HepG2 (cell line): ENCODE measurements at regions not wholly inside any gene's neighbourhood (a gene's known extent, or its start where the extent isn't known, plus 50 kb on each side); places are given as distances from the start of the nearest gene placed in this dataset.

Experiments used
- ATAC-seq: fragments of 200-7000 bp; cut with Tn5 transposase; 3 replicates; pipeline ENCODE4 v1.9.1; 2020; ENCODE audit warnings: mild to moderate bottlenecking, moderate library complexity
- BruUV-seq: library from RNA; stranded (reverse); fragments of 400-500 nt; replicated peaks from 2 replicates; lab custom pipeline; 2021; lab: Mats Ljungman, UMichigan
- CTCF ChIA-PET: fragments of 300-600 bp; formaldehyde crosslinking; extraction: SDS; loops from one replicate; lab custom pipeline; 2021; ENCODE audit warnings: low total read pairs, inconsistent platforms, low intra/inter-chr PET ratio; lab: Yijun Ruan, JAX
- POLR2A ChIA-PET: fragments of 350-600 bp; sonication (Branson Sonifier 250); formaldehyde crosslinking; loops from one replicate; lab custom pipeline; 2020; ENCODE audit warnings: antibody characterized with exemption, inconsistent platforms; lab: Yijun Ruan, JAX
- DNase-seq: peaks from one replicate; pipeline ENCODE4 v3.0.0-alpha.2; 2015; ENCODE audit warnings: low spot score
- FAIRE-seq: peaks from 3 replicates; lab custom pipeline; 2011; peaks lifted over from hg19 to GRCh38; lab: Jason Lieb, UNC
- H2AFZ ChIP-seq: one replicate; pipeline ENCODE4 v1.6.1; 2011; ENCODE audit warnings: low read length, inconsistent platforms
- H3K27ac ChIP-seq: fragments of 300-600 bp; 3 replicates; pipeline ENCODE4 v1.8.0; 2011; ENCODE audit warnings: mixed run types, mild to moderate bottlenecking, mixed read lengths, low read length, inconsistent platforms; ENCODE audit not compliant: insufficient read depth; ENCODE audit errors: extremely low read length
- H3K27me3 ChIP-seq, 2 experiments: fragments of 200-600 bp in 1 of 2; 2 replicates in 1 of 2; 3 replicates in 1 of 2; pipeline versions ENCODE4 v1.6.0 to v1.8.0; 2011; ENCODE audit warnings: low read length in 2 of 2, mild to moderate bottlenecking in 2 of 2, moderate library complexity in 2 of 2, inconsistent platforms in 1 of 2; ENCODE audit not compliant: insufficient read depth in 2 of 2, control insufficient read depth in 1 of 2
- H3K36me3 ChIP-seq, 2 experiments: fragments of 200-600 bp in 1 of 2; replicated peaks in 1 of 2; 2 replicates in 1 of 2; 3 replicates in 1 of 2; pipeline versions ENCODE4 v1.5.1 to v1.8.0; 2011; ENCODE audit warnings: low read length in 2 of 2, inconsistent platforms in 1 of 2; ENCODE audit not compliant: insufficient read depth in 2 of 2, control insufficient read depth in 1 of 2
- H3K4me1 ChIP-seq: 2 replicates; pipeline ENCODE4 v1.5.1; 2012; ENCODE audit warnings: low read length, inconsistent platforms; ENCODE audit not compliant: insufficient read depth
- H3K4me2 ChIP-seq: 2 replicates; pipeline ENCODE4 v1.6.0; 2011; ENCODE audit warnings: low read depth, low read length, inconsistent platforms
- H3K4me3 ChIP-seq, 3 experiments: fragments of 200-600 bp in 1 of 3; sonication (generic), shearing (Covaris generic) in 1 of 3; replicated peaks in 1 of 3; 2 replicates each; pipeline ENCODE4 v1.5.1; 2011 to 2016; ENCODE audit warnings: low read length in 3 of 3, inconsistent platforms in 2 of 3, low read depth in 2 of 3, mild to moderate bottlenecking in 2 of 3, control low read depth in 1 of 3, mixed read lengths in 1 of 3; ENCODE audit not compliant: insufficient read depth in 1 of 3
- H3K79me2 ChIP-seq: one replicate; pipeline ENCODE4 v1.6.1; 2011; ENCODE audit warnings: low read length, inconsistent platforms; ENCODE audit not compliant: insufficient read depth
- H3K9ac ChIP-seq: 2 replicates; pipeline ENCODE4 v1.6.0; 2011; ENCODE audit warnings: mild to moderate bottlenecking, low read depth, low read length, inconsistent platforms; ENCODE audit not compliant: insufficient read depth
- H3K9me3 ChIP-seq: 2 replicates; pipeline ENCODE4 v1.5.1; 2012; ENCODE audit warnings: mild to moderate bottlenecking, low read length
- H4K20me1 ChIP-seq: 2 replicates; pipeline ENCODE4 v1.6.0; 2011; ENCODE audit warnings: inconsistent platforms, mild to moderate bottlenecking, low read length, moderate library complexity; ENCODE audit not compliant: insufficient read depth
- AGO1 ChIP-seq: fragments of 200-400 bp; formaldehyde crosslinking; IDR thresholded peaks from 2 replicates; pipeline ENCODE4 v1.6.1; 2017; ENCODE audit warnings: mild to moderate bottlenecking, low read depth, low read length, moderate library complexity; ENCODE audit not compliant: poor library complexity, severe bottlenecking
- CC2D1A ChIP-seq: sonication (generic); formaldehyde crosslinking; IDR thresholded peaks from 2 replicates; pipeline ENCODE4 v1.8.1; 2023; ENCODE audit warnings: mild to moderate bottlenecking, missing genetic modification reagents
- HMGXB3 ChIP-seq: sonication (generic); formaldehyde crosslinking; IDR thresholded peaks from 2 replicates; pipeline ENCODE4 v1.4.0; 2020; ENCODE audit warnings: missing genetic modification reagents, borderline replicate concordance
- MTA1 ChIP-seq: sonication (generic); formaldehyde crosslinking; IDR thresholded peaks from 2 replicates; pipeline ENCODE4 v1.4.0; 2020; ENCODE audit warnings: missing genetic modification reagents, mild to moderate bottlenecking, borderline replicate concordance
- NFIC ChIP-seq: IDR thresholded peaks from 2 replicates; pipeline ENCODE4 v1.6.1; 2012; ENCODE audit warnings: mild to moderate bottlenecking, low read length, inconsistent platforms
- PAX8 ChIP-seq: sonication (generic); formaldehyde crosslinking; IDR thresholded peaks from 2 replicates; pipeline ENCODE4 v1.8.0; 2022; ENCODE audit warnings: mild to moderate bottlenecking, missing genetic modification reagents, borderline replicate concordance
- SMARCE1 ChIP-seq: fragments of 450-650 bp; IDR thresholded peaks from 2 replicates; pipeline ENCODE4 v1.6.1; 2017; ENCODE audit warnings: borderline replicate concordance
- SRSF1 ChIP-seq: fragments of 200-400 bp; formaldehyde crosslinking; optimal IDR thresholded peaks from 2 replicates; pipeline ENCODE3; 2017; ENCODE audit warnings: mild to moderate bottlenecking, low read depth, low read length, moderate library complexity
- SSRP1 ChIP-seq: IDR thresholded peaks from 2 replicates; pipeline ENCODE4 v1.6.1; 2016; ENCODE audit warnings: control low read depth
- ZNF446 ChIP-seq: sonication (generic); formaldehyde crosslinking; IDR thresholded peaks from 2 replicates; pipeline ENCODE4 v1.5.0; 2020; ENCODE audit warnings: mild to moderate bottlenecking, missing genetic modification reagents
- ZNF644 ChIP-seq: IDR thresholded peaks from 2 replicates; pipeline ENCODE4 v1.6.1; 2016; ENCODE audit warnings: low read depth
- ZNF841 ChIP-seq: sonication (generic); formaldehyde crosslinking; IDR thresholded peaks from 2 replicates; pipeline ENCODE4 v1.8.1; 2023; ENCODE audit warnings: missing genetic modification reagents, borderline replicate concordance
- ZSCAN20 ChIP-seq: sonication (generic); formaldehyde crosslinking; IDR thresholded peaks from 2 replicates; pipeline ENCODE4 v1.4.0; 2020; ENCODE audit warnings: missing genetic modification reagents, mild to moderate bottlenecking, borderline replicate concordance
- in situ Hi-C: cut with HindIII; loops from 2 replicates; pipeline ENCODE4 v1.10.0; 2017; ENCODE audit warnings: low pct_unique_long_range_greater_than_20kb; ENCODE audit not compliant: extremely low pct_ligation_motif_present
- intact Hi-C: fragments of 100-400 bp; cut with micrococcal nuclease; formaldehyde crosslinking; loops from one replicate; pipeline ENCODE4 v1.10.0; 2022; ENCODE audit not compliant: unreplicated experiment

- H3K4me3 ChIP-seq: no peak overlapping the region
- FAIRE-seq (no peak), ATAC-seq (no peak), DNase-seq (no peak)
- H3K4me2 ChIP-seq: no peak overlapping the region
- no peaks in the 10 kb centered on the region for H3K27me3 ChIP-seq
- no peak overlapping the region for H3K9ac ChIP-seq
- ChIA-PET CTCF (no interaction called here), POLR2A (no interaction called here)
- H4K20me1 ChIP-seq: no peaks in the 10 kb centered on the region
- intact Hi-C loops (no loop called here), in situ Hi-C loops (no loop called here)
- BruUV-seq: no TSS peak
- H3K27ac ChIP-seq: no peak overlapping the region
- TF ChIP-seq ZSCAN20 (CRISPR knock-in tag) (no peak), ZNF644 (CRISPR knock-in tag) (no peak), SSRP1 (CRISPR knock-in tag) (no peak), PAX8 (CRISPR knock-in tag) (no peak), MTA1 (no peak), HMGXB3 (CRISPR knock-in tag) (no peak), SRSF1 (no peak), ZNF841 (CRISPR knock-in tag) (no peak), ZNF446 (CRISPR knock-in tag) (no peak), AGO1 (no peak), CC2D1A (CRISPR knock-in tag) (no peak), NFIC (no peak), SMARCE1 (no peak)
- H3K79me2 ChIP-seq: no peaks in the 10 kb centered on the region
- no peaks in the 10 kb centered on the region for H3K36me3 ChIP-seq
- no peak overlapping the region for H2AFZ ChIP-seq
- H3K4me1 ChIP-seq: no peaks in the 10 kb centered on the region
- no peaks in the 10 kb centered on the region for H3K9me3 ChIP-seq
These were observed 592.0 kb upstream of the ADGRB3 start for GRCh38 chr6:68043122-68043398.
